Natural killer cell treated with Interleukin-12 subunit alpha and Interleukin-12 subunit beta and Interleukin-15 and Interleukin-18, amount 100 ng/mL, for 72 hours (primary cell): ENCODE measurements at regions not wholly inside any gene's neighbourhood (a gene's known extent, or its start where the extent isn't known, plus 50 kb on each side); places are given as distances from the start of the nearest gene placed in this dataset.

ENCODE experiments used
- ATAC-seq, 2 donors: fragments of 150-1000 bp; cut with Tn5 transposase in 1 of 2; sonication (Bioruptor Pico), chemical (Tn5 transposase) in 1 of 2; 2 replicates each; pipeline ENCODE4 v1.10.0; 2021
- DNase-seq: peaks from one replicate; pipeline ENCODE4 v3.0.0; 2022; ENCODE audit warnings: low spot score
- H3K27ac Mint-ChIP-seq, 2 donors: 1 replicate in 1 of 2; 2 replicates in 1 of 2; pipeline ENCODE4 v1.8.0; 2022; ENCODE audit warnings: mixed read lengths in 2 of 2, mild to moderate bottlenecking in 1 of 2, moderate library complexity in 1 of 2
- H3K27me3 Mint-ChIP-seq, 2 donors: 1 replicate in 1 of 2; 2 replicates in 1 of 2; pipeline ENCODE4 v1.8.0; 2022; ENCODE audit warnings: mixed read lengths in 2 of 2
- H3K36me3 Mint-ChIP-seq: one replicate; pipeline ENCODE4 v1.8.0; 2022; ENCODE audit warnings: mixed read lengths
- H3K4me1 Mint-ChIP-seq, 2 donors: 1 replicate in 1 of 2; 2 replicates in 1 of 2; pipeline ENCODE4 v1.8.0; 2022; ENCODE audit warnings: low read depth in 2 of 2, mixed read lengths in 2 of 2, mild to moderate bottlenecking in 1 of 2
- H3K4me3 Mint-ChIP-seq: one replicate; pipeline ENCODE4 v1.8.0; 2022; ENCODE audit warnings: mixed read lengths
- H3K9me3 Mint-ChIP-seq: 2 replicates; pipeline ENCODE4 v1.8.0; 2022; ENCODE audit warnings: mixed read lengths

GRCh38 chr1:62370594-62370993, 51.4 kb upstream of the KANK4 start:
- Mint-ChIP-seq H3K9me3 (no peaks in the 10 kb centered on the region), H3K36me3 (no peaks in the 10 kb centered on the region), H3K4me1 (no peaks in the 10 kb centered on the region), H3K27me3 (peaks cover 22% of the 10 kb centered on the region in 2 donors), H3K27ac (no peak overlapping the region), H3K4me3 (no peak overlapping the region)
- ATAC-seq = no peak
- no peak for DNase-seq

GRCh38 chr1:62371375-62371774, 52.1 kb upstream of the KANK4 start:
- Mint-ChIP-seq H3K27me3 (peaks cover 23 to 25% of the 10 kb centered on the region in 2 donors), H3K4me3 (no peak overlapping the region), H3K4me1 (no peaks in the 10 kb centered on the region), H3K9me3 (no peaks in the 10 kb centered on the region), H3K36me3 (no peaks in the 10 kb centered on the region), H3K27ac (no peak overlapping the region)
- DNase-seq (no peak), ATAC-seq (no peak)

GRCh38 chr1:62373221-62373620, 54.0 kb upstream of the KANK4 start:
- no peak overlapping the region for H3K27ac Mint-ChIP-seq
- H3K27me3 Mint-ChIP-seq = peaks cover 17 to 28% of the 10 kb centered on the region in 2 donors
- H3K9me3 Mint-ChIP-seq = no peaks in the 10 kb centered on the region
- no peaks in the 10 kb centered on the region for H3K4me1 Mint-ChIP-seq
- no peak overlapping the region for H3K4me3 Mint-ChIP-seq
- DNase-seq = no peak
- ATAC-seq = no peak
- no peaks in the 10 kb centered on the region for H3K36me3 Mint-ChIP-seq

DNA sequence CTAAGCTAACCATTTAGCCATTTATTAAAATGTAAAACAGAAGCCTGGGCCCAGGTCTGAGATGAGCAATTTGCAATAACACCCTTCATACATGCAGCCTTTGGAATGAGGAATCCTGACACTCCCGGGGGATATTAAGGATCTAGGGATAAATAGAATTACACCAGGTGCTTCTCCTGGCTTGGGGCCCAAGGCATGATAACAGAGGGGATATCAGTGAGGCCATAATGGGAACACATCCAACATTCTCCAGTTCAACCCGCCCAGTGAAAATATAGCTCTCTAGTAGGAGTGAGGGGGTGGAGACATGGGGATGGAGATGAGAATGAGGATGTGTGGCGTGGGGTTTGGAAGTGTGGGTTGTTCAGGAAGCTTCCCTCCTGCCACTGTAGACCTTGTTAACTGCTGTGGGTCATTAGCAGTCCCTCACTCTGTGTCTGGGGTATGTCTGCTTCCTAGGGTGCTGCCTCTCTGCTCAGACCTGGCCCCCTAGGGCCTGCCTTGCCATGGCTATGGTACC, 57.9 kb upstream of the KANK4 start:
- no peak overlapping the region for H3K4me3 Mint-ChIP-seq
- no peaks in the 10 kb centered on the region for H3K36me3 Mint-ChIP-seq
- no peaks in the 10 kb centered on the region for H3K4me1 Mint-ChIP-seq
- ATAC-seq (peak in 1 of 2 donors; percentile 45), DNase-seq (no peak)
- H3K9me3 Mint-ChIP-seq = no peaks in the 10 kb centered on the region
- no peak overlapping the region for H3K27ac Mint-ChIP-seq
- peaks cover 5 to 15% of the 10 kb centered on the region in 2 donors for H3K27me3 Mint-ChIP-seq

DNA sequence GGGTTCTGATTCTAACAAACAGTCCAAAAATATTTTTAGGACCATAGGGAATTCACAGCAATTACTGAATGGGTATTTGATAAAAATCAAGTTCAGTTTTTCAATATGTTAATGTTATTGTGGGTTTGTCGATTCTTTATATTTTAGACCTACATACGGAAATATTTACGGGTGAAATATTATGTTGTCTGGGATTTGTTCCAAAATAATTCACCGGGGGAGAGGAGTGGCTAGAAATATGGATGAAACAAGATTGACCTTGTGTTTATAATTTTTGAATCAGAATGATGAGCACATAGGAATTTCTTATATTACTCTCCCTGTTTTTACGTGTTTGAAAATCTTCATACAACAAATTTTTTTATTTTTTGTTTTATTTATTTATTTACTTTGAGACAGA, 56.7 kb upstream of the USP1 start:
- Mint-ChIP-seq H3K36me3 (no peaks in the 10 kb centered on the region), H3K9me3 (no peaks in the 10 kb centered on the region), H3K27ac (no peak overlapping the region), H3K4me1 (no peaks in the 10 kb centered on the region), H3K4me3 (no peak overlapping the region), H3K27me3 (peaks cover 5 to 15% of the 10 kb centered on the region in 2 donors)
- no peak for DNase-seq
- no peak for ATAC-seq

DNA sequence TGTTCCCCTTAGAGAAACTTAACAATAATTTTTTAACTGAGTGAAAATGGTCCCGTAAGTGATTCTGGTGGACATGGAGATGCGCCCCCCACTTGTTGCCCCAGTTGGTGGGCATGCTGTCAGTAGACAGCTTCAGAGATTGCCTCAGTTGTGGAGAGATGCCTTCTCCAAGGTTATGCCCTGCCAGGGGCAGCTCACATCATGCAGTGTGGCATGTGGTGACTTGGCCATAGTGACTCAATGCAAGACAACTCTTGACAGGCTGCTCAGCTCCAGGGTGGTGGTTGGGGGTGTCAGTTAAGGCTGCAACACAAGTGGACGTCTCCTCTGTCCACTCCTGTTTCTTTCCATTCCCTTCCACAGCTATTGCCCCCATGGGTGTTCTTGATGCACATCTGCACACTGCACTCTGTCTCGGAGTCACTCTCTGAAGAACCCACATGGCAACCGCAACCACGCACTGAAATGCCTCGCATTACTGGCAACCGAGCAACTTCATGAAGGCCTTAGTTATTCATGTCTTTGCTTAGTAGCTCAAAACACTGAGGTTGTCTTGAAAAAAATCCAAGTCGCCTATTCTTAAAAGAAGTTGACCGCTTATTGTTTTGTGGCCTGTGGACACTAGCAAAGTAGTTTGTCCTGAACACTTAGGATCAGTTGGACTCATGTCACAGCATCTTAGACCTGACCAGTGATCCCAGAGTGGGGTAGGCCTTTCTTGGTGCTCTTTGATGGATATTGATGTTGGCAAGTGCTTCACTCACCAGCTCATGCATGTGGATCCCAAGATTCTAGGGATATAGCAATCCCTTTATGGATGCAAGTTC, 54.8 kb upstream of the USP1 start:
- Mint-ChIP-seq H3K27ac (no peak overlapping the region), H3K4me3 (no peak overlapping the region), H3K9me3 (no peaks in the 10 kb centered on the region), H3K36me3 (no peaks in the 10 kb centered on the region), H3K27me3 (peaks cover 2 to 6% of the 10 kb centered on the region in 2 donors), H3K4me1 (no peaks in the 10 kb centered on the region)
- DNase-seq (no peak), ATAC-seq (no peak)

DNA sequence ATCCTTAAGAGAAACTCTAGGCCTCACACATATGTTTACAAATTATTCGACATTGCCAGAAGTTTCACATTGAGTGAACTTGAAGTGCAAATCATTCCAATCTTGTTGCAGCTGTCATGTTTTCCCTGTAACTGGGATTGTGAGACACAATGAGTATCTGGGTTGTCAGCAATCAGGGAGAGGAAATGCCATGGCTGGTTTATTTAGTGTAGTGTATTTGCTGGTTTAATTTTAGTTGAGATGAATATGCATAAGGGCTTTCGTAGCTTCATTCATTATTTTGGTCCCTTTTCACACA, 54.2 kb upstream of the USP1 start:
- ATAC-seq (no peak), DNase-seq (no peak)
- Mint-ChIP-seq H3K4me3 (no peak overlapping the region), H3K27ac (no peak overlapping the region), H3K27me3 (peaks cover 2 to 11% of the 10 kb centered on the region in 2 donors), H3K36me3 (no peaks in the 10 kb centered on the region), H3K9me3 (no peaks in the 10 kb centered on the region), H3K4me1 (no peaks in the 10 kb centered on the region)

GRCh38 chr1:62384276-62385005, 52.4 kb upstream of the USP1 start:
- ATAC-seq (no peak), DNase-seq (no peak)
- no peak overlapping the region for H3K4me3 Mint-ChIP-seq
- no peaks in the 10 kb centered on the region for H3K4me1 Mint-ChIP-seq
- H3K9me3 Mint-ChIP-seq = no peaks in the 10 kb centered on the region
- H3K27me3 Mint-ChIP-seq = peaks cover 2 to 12% of the 10 kb centered on the region in 2 donors
- H3K36me3 Mint-ChIP-seq = no peaks in the 10 kb centered on the region
- H3K27ac Mint-ChIP-seq = no peak overlapping the region

- no peaks in the 10 kb centered on the region for H3K4me1 Mint-ChIP-seq
- no peak overlapping the region for H3K27ac Mint-ChIP-seq
- DNase-seq = no peak
- ATAC-seq = no peak
- H3K36me3 Mint-ChIP-seq = no peaks in the 10 kb centered on the region
- peaks cover 2 to 12% of the 10 kb centered on the region in 2 donors for H3K27me3 Mint-ChIP-seq
- H3K9me3 Mint-ChIP-seq = no peaks in the 10 kb centered on the region
- H3K4me3 Mint-ChIP-seq = no peak overlapping the region
Observed at GRCh38 chr1:62385923-62386322, 50.9 kb upstream of the USP1 start.

GRCh38 chr1:62386351-62387121, 50.3 kb upstream of the USP1 start:
- H3K9me3 Mint-ChIP-seq = no peaks in the 10 kb centered on the region
- H3K36me3 Mint-ChIP-seq = no peaks in the 10 kb centered on the region
- no peak for DNase-seq
- no peaks in the 10 kb centered on the region for H3K4me1 Mint-ChIP-seq
- H3K27ac Mint-ChIP-seq = no peak overlapping the region
- no peak for ATAC-seq
- H3K27me3 Mint-ChIP-seq = peaks cover under 1 to 8% of the 10 kb centered on the region in 2 donors
- H3K4me3 Mint-ChIP-seq = no peak overlapping the region
